Stimulated activated effector memory CD8-positive, alpha-beta T cell treated with anti-CD3 and anti-CD28 coated beads, Interleukin-12 subunit alpha, Interleukin-12 subunit beta, amount 100 ng/mL, for 72 hours (primary cell): ENCODE measurements at regions not wholly inside any gene's neighbourhood (a gene's known extent, or its start where the extent isn't known, plus 50 kb on each side); places are given as distances from the start of the nearest gene placed in this dataset.

Experiments used
- ATAC-seq: fragments of 150-1000 bp; cut with Tn5 transposase; 2 replicates; pipeline ENCODE4 v1.10.0; 2021
- DNase-seq, 2 donors: peaks; one replicate each; pipeline ENCODE4 v3.0.0; 2021 to 2022; ENCODE audit warnings: low spot score in 2 of 2
- H3K27ac Mint-ChIP-seq: one replicate; pipeline ENCODE4 v1.8.0; 2022; ENCODE audit warnings: mild to moderate bottlenecking, mixed read lengths
- H3K36me3 Mint-ChIP-seq: one replicate; pipeline ENCODE4 v1.8.0; 2022; ENCODE audit warnings: mild to moderate bottlenecking, mixed read lengths
- H3K4me1 Mint-ChIP-seq: one replicate; pipeline ENCODE4 v1.8.0; 2022; ENCODE audit warnings: mixed read lengths
- H3K4me3 Mint-ChIP-seq: one replicate; pipeline ENCODE4 v1.8.0; 2022; ENCODE audit warnings: mild to moderate bottlenecking, mixed read lengths
- H3K9me3 Mint-ChIP-seq: one replicate; pipeline ENCODE4 v1.8.0; 2022; ENCODE audit warnings: mixed read lengths

- Mint-ChIP-seq H3K27ac (no peak overlapping the region), H3K9me3 (peaks cover 17% of the 10 kb centered on the region), H3K4me3 (no peak overlapping the region), H3K36me3 (no peaks in the 10 kb centered on the region), H3K4me1 (no peaks in the 10 kb centered on the region)
- ATAC-seq (no peak), DNase-seq (no peak)
Observed at GRCh38 chr13:33891196-33891742, 73.3 kb downstream of the RFC3 start.

- Mint-ChIP-seq H3K36me3 (no peaks in the 10 kb centered on the region), H3K4me3 (no peak overlapping the region), H3K27ac (no peak overlapping the region), H3K9me3 (peaks cover 32% of the 10 kb centered on the region), H3K4me1 (no peaks in the 10 kb centered on the region)
- no peak for DNase-seq
- ATAC-seq: no peak
Observed at GRCh38 chr13:33893559-33893958, 75.6 kb downstream of the RFC3 start.

DNA sequence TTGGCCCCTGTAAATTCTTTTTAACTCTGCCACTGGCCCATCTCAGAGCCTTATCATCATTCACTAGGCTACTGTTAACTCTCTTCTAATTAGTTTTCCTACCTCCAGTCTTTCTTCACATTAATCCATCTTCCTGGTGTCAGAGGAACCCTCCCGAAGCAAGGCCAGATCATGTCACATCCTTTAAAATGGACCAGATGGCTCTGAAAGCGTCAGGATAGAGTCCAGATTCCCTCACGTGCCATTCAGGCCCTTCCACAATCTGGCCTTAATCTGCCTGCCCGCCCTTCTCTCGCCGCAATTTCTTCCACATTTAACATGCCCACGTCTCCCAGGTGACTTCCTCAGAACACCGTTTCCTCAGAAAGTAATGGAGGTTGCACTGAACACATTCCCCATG, 86.5 kb downstream of the RFC3 start:
- no peak for DNase-seq
- no peak for ATAC-seq
- Mint-ChIP-seq H3K27ac (no peak overlapping the region), H3K4me3 (no peak overlapping the region), H3K4me1 (no peaks in the 10 kb centered on the region), H3K9me3 (peaks cover 7% of the 10 kb centered on the region), H3K36me3 (no peaks in the 10 kb centered on the region)

- no peaks in the 10 kb centered on the region for H3K36me3 Mint-ChIP-seq
- no peak overlapping the region for H3K27ac Mint-ChIP-seq
- no peak for DNase-seq
- H3K9me3 Mint-ChIP-seq: peaks cover 4% of the 10 kb centered on the region
- no peak for ATAC-seq
- no peaks in the 10 kb centered on the region for H3K4me1 Mint-ChIP-seq
- no peak overlapping the region for H3K4me3 Mint-ChIP-seq
Observed at GRCh38 chr13:33908116-33908515, 90.2 kb downstream of the RFC3 start.

GRCh38 chr13:33910255-33910654, 92.3 kb downstream of the RFC3 start:
- H3K9me3 Mint-ChIP-seq: no peaks in the 10 kb centered on the region
- no peak for DNase-seq
- H3K27ac Mint-ChIP-seq: no peak overlapping the region
- H3K4me3 Mint-ChIP-seq: no peak overlapping the region
- no peaks in the 10 kb centered on the region for H3K4me1 Mint-ChIP-seq
- no peaks in the 10 kb centered on the region for H3K36me3 Mint-ChIP-seq
- no peak for ATAC-seq

GRCh38 chr13:33911521-33911920, 93.6 kb downstream of the RFC3 start:
- Mint-ChIP-seq H3K36me3 (no peaks in the 10 kb centered on the region), H3K27ac (no peak overlapping the region), H3K4me3 (no peak overlapping the region), H3K9me3 (no peaks in the 10 kb centered on the region), H3K4me1 (no peaks in the 10 kb centered on the region)
- ATAC-seq: no peak
- no peak for DNase-seq

GRCh38 chr13:33913829-33914228, 95.9 kb downstream of the RFC3 start:
- H3K27ac Mint-ChIP-seq: no peak overlapping the region
- no peak for DNase-seq
- no peaks in the 10 kb centered on the region for H3K9me3 Mint-ChIP-seq
- no peaks in the 10 kb centered on the region for H3K36me3 Mint-ChIP-seq
- H3K4me1 Mint-ChIP-seq: no peaks in the 10 kb centered on the region
- ATAC-seq: no peak
- H3K4me3 Mint-ChIP-seq: no peak overlapping the region

GRCh38 chr13:33917190-33917589, 99.2 kb downstream of the RFC3 start:
- Mint-ChIP-seq H3K27ac (no peak overlapping the region), H3K4me3 (no peak overlapping the region), H3K9me3 (no peaks in the 10 kb centered on the region), H3K36me3 (no peaks in the 10 kb centered on the region), H3K4me1 (no peaks in the 10 kb centered on the region)
- ATAC-seq: no peak
- DNase-seq: no peak

DNA sequence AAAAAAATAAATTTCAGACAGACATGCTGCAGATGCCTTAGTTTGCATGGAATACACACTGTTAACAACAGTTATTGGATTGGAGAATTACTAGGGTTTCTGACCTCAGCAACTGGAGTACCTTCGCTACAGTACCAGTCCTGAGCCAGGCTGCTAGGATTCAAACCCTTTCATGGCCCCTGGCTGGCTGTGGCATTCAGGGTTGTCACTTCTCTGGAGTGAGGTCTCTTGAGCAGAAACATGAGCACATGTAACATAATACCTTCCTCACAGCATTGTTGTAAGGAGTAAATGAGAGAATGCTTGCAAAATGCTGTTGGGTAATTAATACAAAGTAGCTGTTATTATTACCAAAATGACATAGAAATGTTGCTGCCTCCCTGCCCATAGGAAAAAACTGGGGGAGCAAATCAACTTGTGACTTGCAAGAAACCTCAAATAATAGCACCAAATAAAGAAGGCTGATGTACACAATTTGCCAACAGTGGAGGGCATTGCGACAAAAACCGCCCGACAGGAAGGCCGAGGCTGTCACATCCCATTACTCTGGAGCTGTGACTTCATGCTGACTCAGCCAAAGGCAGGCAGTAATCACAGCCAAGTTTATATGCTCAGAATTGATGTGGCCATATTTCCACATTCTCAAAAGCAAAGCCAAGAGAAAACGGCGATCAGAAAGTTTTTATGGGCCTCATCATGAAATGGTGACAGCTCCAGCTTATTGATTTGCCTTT, 100.4 kb downstream of the RFC3 start:
- DNase-seq (no peak), ATAC-seq (no peak)
- H3K27ac Mint-ChIP-seq: no peak overlapping the region
- H3K4me3 Mint-ChIP-seq: no peak overlapping the region
- no peaks in the 10 kb centered on the region for H3K9me3 Mint-ChIP-seq
- H3K4me1 Mint-ChIP-seq: no peaks in the 10 kb centered on the region
- no peaks in the 10 kb centered on the region for H3K36me3 Mint-ChIP-seq

- H3K27ac Mint-ChIP-seq: no peak overlapping the region
- DNase-seq (no peak), ATAC-seq (no peak)
- no peaks in the 10 kb centered on the region for H3K36me3 Mint-ChIP-seq
- H3K4me1 Mint-ChIP-seq: no peaks in the 10 kb centered on the region
- H3K9me3 Mint-ChIP-seq: no peaks in the 10 kb centered on the region
- no peak overlapping the region for H3K4me3 Mint-ChIP-seq
Observed at GRCh38 chr13:33919120-33919519, 101.2 kb downstream of the RFC3 start.

- Mint-ChIP-seq H3K9me3 (no peaks in the 10 kb centered on the region), H3K27ac (no peak overlapping the region), H3K4me1 (no peaks in the 10 kb centered on the region), H3K4me3 (no peak overlapping the region), H3K36me3 (no peaks in the 10 kb centered on the region)
- no peak for ATAC-seq
- no peak for DNase-seq
Observed at GRCh38 chr13:33925563-33925962, 107.6 kb downstream of the RFC3 start.

- H3K4me3 Mint-ChIP-seq: no peak overlapping the region
- no peak overlapping the region for H3K27ac Mint-ChIP-seq
- no peaks in the 10 kb centered on the region for H3K36me3 Mint-ChIP-seq
- DNase-seq (no peak), ATAC-seq (no peak)
- no peaks in the 10 kb centered on the region for H3K9me3 Mint-ChIP-seq
- no peaks in the 10 kb centered on the region for H3K4me1 Mint-ChIP-seq
Observed at GRCh38 chr13:33927315-33927714, 109.4 kb downstream of the RFC3 start.

- DNase-seq: no peak
- Mint-ChIP-seq H3K4me3 (no peak overlapping the region), H3K27ac (no peak overlapping the region), H3K4me1 (no peaks in the 10 kb centered on the region), H3K9me3 (no peaks in the 10 kb centered on the region), H3K36me3 (no peaks in the 10 kb centered on the region)
- ATAC-seq: no peak
Observed at GRCh38 chr13:33931397-33932311, 113.7 kb downstream of the RFC3 start.

DNA sequence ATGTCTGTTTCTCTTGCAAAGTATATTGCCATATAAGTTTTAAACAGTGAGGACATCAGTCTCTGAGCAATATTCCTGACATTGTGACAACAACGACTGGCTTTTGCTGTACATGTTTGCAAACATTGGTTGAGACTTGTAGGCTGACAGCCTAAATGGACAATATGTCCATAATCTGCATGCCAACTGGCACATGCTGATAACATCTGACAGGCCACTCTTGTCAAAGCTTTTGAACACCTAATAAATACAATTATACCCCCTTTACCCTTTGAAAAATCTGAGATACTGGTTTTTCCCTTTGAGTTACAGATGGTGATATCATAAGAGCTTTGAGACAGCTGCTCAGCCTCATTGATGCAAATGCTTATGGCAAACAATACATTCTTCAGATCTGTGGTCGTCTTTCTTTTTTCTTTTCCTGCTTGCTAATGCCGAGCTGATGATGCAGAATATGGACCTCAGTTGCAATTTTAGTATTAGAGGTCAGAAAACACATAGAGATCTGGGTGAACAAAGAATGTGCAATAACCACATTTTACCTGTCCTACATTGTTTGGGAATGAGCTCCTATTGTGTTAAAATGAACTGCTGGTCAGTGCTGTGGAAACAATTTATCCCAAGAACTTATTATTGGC, 114.9 kb downstream of the RFC3 start:
- no peak for DNase-seq
- no peaks in the 10 kb centered on the region for H3K9me3 Mint-ChIP-seq
- H3K36me3 Mint-ChIP-seq: no peaks in the 10 kb centered on the region
- no peak for ATAC-seq
- H3K4me1 Mint-ChIP-seq: no peaks in the 10 kb centered on the region
- no peak overlapping the region for H3K27ac Mint-ChIP-seq
- no peak overlapping the region for H3K4me3 Mint-ChIP-seq

- H3K36me3 Mint-ChIP-seq: no peaks in the 10 kb centered on the region
- ATAC-seq (no peak), DNase-seq (no peak)
- no peaks in the 10 kb centered on the region for H3K9me3 Mint-ChIP-seq
- H3K27ac Mint-ChIP-seq: no peak overlapping the region
- no peak overlapping the region for H3K4me3 Mint-ChIP-seq
- no peaks in the 10 kb centered on the region for H3K4me1 Mint-ChIP-seq
Observed at GRCh38 chr13:33933810-33934209, 115.9 kb downstream of the RFC3 start.
